Brain microvascular endothelial cell (primary cell): ENCODE measurements at regions not wholly inside any gene's neighbourhood (a gene's known extent, or its start where the extent isn't known, plus 50 kb on each side); places are given as distances from the start of the nearest gene placed in this dataset.

Experiments used
- DNase-seq: peaks from one replicate; pipeline ENCODE4 v3.0.0-alpha.2; 2020
- H3K27ac ChIP-seq: fragments of 250-450 bp; sonication (Bioruptor Pico); 2 replicates; pipeline ENCODE4 v1.5.1; 2020; ENCODE audit warnings: mild to moderate bottlenecking, moderate library complexity
- H3K27me3 ChIP-seq: fragments of 250-450 bp; sonication (Bioruptor Pico); replicated peaks from 2 replicates; pipeline ENCODE4 v1.5.1; 2020; ENCODE audit warnings: mild to moderate bottlenecking
- H3K36me3 ChIP-seq: fragments of 250-450 bp; sonication (Bioruptor Pico); replicated peaks from 2 replicates; pipeline ENCODE4 v1.5.1; 2020; ENCODE audit warnings: mild to moderate bottlenecking
- H3K4me3 ChIP-seq: 2 replicates; pipeline ENCODE4 v1.5.1; 2011; ENCODE audit warnings: low read depth, mild to moderate bottlenecking, control low read depth, low read length, moderate library complexity
- in situ Hi-C: cut with HindIII; loops from 2 replicates; pipeline ENCODE4 v1.10.0; 2017; ENCODE audit warnings: low sequenced_read_pairs, low pct_ligation_motif_present
- TF ChIP-seq, protein P1 (sequence below): IDR thresholded peaks from 2 replicates; pipeline ENCODE4 v1.5.1; 2011; ENCODE audit warnings: low read depth, mild to moderate bottlenecking, moderate library complexity, low read length, control low read depth, inconsistent platforms; ENCODE audit errors: missing control alignments

GRCh38 chr5:74063346-74063745 lies 437.4 kb downstream of the ARHGEF28 start:
- TF ChIP-seq, protein P1, sequence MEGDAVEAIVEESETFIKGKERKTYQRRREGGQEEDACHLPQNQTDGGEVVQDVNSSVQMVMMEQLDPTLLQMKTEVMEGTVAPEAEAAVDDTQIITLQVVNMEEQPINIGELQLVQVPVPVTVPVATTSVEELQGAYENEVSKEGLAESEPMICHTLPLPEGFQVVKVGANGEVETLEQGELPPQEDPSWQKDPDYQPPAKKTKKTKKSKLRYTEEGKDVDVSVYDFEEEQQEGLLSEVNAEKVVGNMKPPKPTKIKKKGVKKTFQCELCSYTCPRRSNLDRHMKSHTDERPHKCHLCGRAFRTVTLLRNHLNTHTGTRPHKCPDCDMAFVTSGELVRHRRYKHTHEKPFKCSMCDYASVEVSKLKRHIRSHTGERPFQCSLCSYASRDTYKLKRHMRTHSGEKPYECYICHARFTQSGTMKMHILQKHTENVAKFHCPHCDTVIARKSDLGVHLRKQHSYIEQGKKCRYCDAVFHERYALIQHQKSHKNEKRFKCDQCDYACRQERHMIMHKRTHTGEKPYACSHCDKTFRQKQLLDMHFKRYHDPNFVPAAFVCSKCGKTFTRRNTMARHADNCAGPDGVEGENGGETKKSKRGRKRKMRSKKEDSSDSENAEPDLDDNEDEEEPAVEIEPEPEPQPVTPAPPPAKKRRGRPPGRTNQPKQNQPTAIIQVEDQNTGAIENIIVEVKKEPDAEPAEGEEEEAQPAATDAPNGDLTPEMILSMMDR: no peak
- in situ Hi-C loops: no loop called here
- no peak for DNase-seq
- Histone ChIP-seq H3K4me3 (no peak overlapping the region), H3K36me3 (no peaks in the 10 kb centered on the region), H3K27me3 (no peaks in the 10 kb centered on the region), H3K27ac (peak overlapping the region; percentile 57)

DNA sequence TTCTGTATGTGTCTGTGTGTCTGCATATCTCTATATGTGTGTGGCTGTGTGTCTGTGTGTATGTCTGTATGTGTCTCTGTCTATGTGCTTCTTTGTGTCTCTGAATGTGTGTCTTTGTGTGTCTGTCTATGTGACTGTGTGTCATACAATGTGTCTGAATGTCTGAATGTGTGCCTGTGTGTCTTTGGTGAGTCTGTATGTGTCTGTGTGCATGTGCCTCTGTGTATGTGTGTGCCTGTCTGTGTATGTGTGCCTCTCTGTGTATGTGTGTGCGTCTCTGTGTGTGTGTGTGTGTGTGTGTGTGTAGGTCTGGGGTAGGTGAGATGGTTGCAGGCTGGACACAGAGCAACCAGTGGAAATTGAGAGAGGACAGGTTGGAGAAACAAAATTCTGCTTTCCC lies 435.3 kb downstream of the ARHGEF28 start:
- in situ Hi-C loops: no loop called here
- no peak for DNase-seq
- Histone ChIP-seq H3K27me3 (no peaks in the 10 kb centered on the region), H3K36me3 (no peaks in the 10 kb centered on the region), H3K27ac (no peak overlapping the region), H3K4me3 (no peak overlapping the region)
- TF ChIP-seq, protein P1: no peak

DNA sequence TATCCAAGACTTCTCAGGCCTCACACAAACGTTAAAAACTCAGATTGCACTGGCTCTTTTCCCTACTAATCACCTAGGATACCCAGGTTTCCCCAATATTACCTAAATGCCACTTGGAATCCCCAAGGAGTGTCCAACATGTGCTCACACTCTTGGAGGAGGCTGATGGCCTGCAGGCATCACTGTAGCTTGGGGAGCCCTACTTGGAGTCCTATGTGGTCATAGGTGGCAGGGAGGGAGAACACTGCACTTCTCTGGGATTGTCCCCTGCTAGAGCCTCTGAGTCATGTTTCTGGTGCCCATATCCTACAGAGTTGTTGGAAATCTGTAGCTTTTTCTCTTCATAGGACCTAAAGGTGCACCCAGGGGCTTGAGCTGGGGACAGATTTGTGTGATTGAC lies 433.7 kb downstream of the ARHGEF28 start:
- H3K27ac ChIP-seq: no peak overlapping the region
- H3K4me3 ChIP-seq: no peak overlapping the region
- DNase-seq: no peak
- in situ Hi-C loops: no loop called here
- TF ChIP-seq, protein P1: no peak
- no peaks in the 10 kb centered on the region for H3K27me3 ChIP-seq
- no peaks in the 10 kb centered on the region for H3K36me3 ChIP-seq

GRCh38 chr5:74056789-74057164 lies 430.8 kb downstream of the ARHGEF28 start:
- peak; percentile 37 for DNase-seq
- Histone ChIP-seq H3K36me3 (no peaks in the 10 kb centered on the region), H3K4me3 (no peak overlapping the region), H3K27ac (no peak overlapping the region), H3K27me3 (no peaks in the 10 kb centered on the region)
- in situ Hi-C loops: no loop called here
- TF ChIP-seq, protein P1: peak; percentile 78

- no peaks in the 10 kb centered on the region for H3K36me3 ChIP-seq
- DNase-seq: no peak
- H3K27ac ChIP-seq: no peak overlapping the region
- no peak overlapping the region for H3K4me3 ChIP-seq
- in situ Hi-C loops: no loop called here
- TF ChIP-seq, protein P1: no peak
- H3K27me3 ChIP-seq: no peaks in the 10 kb centered on the region
Observed at GRCh38 chr5:74056107-74056788, 430.3 kb downstream of the ARHGEF28 start.
